CD1c-positive myeloid dendritic cell (primary cell): ENCODE measurements at regions not wholly inside any gene's neighbourhood (a gene's known extent, or its start where the extent isn't known, plus 50 kb on each side); places are given as distances from the start of the nearest gene placed in this dataset.
"Not testable (repeated sequence)": the region's sequence is repeated elsewhere in the genome, so short reads cannot be mapped to it uniquely, and the experiment has no call there.

Experiments
- DNase-seq: peaks from one replicate; pipeline ENCODE4 v3.0.0-alpha.2; 2016; ENCODE audit errors: extremely low spot score

- no peak for DNase-seq
Observed at GRCh38 chr11:23563591-23563990, 703.3 kb upstream of the CCDC179 start.

GRCh38 chr11:23564370-23564769 is 704.1 kb upstream of the CCDC179 start:
- DNase-seq = no peak

- no peak for DNase-seq
Observed at GRCh38 chr11:23569134-23569533, 708.9 kb upstream of the CCDC179 start.

DNA sequence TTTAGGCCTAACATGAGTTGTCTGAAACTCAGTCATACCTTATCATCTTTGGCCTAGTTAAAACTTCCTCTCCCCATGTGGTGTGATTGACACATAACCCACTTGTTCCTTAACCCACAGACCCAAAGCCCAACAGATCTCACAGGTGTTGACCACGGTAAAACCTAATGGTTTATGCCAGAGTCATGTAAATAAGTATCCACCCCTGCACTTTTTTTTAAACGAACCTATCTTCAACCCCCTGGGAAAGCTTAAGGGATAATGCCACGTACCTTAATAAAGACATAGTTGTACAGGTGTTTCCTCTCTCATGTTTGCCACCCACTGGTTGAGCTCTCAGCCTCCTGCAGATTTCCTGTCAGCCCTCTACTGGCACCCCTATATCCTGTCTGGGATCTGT is 709.3 kb upstream of the CCDC179 start:
- no peak for DNase-seq

GRCh38 chr11:23570828-23571227 is 710.6 kb upstream of the CCDC179 start:
- no peak for DNase-seq

- no peak for DNase-seq
Observed at GRCh38 chr11:23573429-23573828, 713.2 kb upstream of the CCDC179 start.

DNA sequence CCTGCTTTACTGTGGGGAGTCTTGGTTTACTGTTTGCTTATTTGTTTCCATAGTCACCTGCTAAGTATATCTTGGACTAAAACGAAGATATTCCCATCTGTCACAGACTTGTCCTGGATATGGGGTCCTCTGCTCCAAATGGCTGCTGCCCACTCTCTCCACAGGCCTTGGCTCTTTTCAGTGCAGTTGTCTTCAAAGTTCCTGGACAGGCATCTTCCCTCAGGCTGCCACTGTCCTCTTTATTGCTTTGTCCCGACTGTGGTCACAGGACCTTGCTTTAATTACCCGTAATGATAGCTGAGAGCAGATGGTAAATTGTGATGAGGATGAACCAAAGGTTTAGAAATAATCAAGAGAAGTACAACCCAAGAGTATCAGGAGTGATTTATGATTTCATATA is 713.9 kb upstream of the CCDC179 start:
- DNase-seq = no peak

- DNase-seq = no peak
Observed at GRCh38 chr11:23577296-23577695, 717.0 kb upstream of the CCDC179 start.

- no peak for DNase-seq
Observed at GRCh38 chr11:23585416-23586104, 725.3 kb upstream of the CCDC179 start.

DNA sequence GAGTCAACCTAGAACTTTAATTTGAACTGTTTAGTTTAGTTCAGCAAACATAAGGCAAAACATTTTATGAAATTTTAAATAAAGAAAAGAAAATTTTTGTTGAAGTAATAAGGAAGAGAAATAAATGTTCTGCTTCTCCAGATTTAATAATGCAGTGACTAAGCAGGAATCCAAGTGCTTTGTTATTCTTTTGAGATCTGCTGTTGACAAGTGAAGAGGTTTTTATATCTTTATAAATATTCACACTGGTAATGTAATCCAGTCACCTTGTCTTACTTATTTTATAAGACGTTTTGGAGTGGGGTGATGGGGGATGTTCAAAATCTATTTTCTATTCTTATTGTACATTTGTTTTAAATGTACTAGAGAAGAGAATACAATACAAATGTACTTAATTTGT is 725.9 kb upstream of the CCDC179 start:
- DNase-seq = no peak

- DNase-seq = no peak
Observed at GRCh38 chr11:23590596-23591308, 730.5 kb upstream of the CCDC179 start.

GRCh38 chr11:23594755-23595154 is 734.5 kb upstream of the CCDC179 start:
- no peak for DNase-seq

GRCh38 chr11:23604966-23605365 is 744.7 kb upstream of the CCDC179 start:
- DNase-seq = no peak

DNA sequence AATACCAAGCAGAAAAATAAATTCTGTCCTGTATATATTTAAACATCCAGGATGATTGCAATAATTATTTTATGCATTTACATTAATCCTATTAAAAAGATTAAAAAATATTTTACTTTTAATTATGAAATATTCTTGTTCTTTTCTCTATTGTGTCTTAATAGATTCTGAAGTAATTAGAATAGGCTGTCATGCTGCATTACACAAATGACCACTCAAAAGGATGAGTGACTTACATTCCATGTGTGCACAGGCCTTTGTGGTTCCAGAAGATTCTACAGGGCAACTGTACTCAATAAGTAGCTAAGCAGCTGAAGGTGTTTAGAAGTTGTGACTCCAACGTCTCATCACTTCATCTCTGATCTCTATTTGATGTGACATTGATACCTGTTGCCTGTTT is 745.9 kb upstream of the CCDC179 start:
- no peak for DNase-seq

DNA sequence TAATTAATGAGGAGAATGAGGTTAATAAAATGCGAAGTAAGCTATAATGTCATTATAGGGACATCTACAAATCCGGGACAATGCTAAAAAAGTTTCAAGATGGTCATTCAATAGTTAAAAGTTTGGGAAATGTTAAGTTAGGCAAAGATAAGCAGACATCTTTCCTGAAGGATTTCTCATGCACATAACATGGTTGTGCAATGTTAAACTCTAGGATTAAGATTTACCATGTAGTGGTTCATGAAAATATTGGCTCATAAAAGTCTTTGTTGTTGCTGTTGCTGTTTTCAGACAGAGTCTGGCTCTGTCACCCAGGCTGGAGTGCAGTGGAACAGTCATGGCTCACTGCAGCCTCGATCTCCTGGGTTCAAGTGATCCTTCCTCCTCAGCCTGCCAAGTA is 751.5 kb upstream of the CCDC179 start:
- no peak for DNase-seq

- no peak for DNase-seq
Observed at GRCh38 chr11:23620617-23621016, 760.3 kb upstream of the CCDC179 start.

GRCh38 chr11:23632293-23632692 is 772.0 kb upstream of the CCDC179 start:
- DNase-seq = no peak

DNA sequence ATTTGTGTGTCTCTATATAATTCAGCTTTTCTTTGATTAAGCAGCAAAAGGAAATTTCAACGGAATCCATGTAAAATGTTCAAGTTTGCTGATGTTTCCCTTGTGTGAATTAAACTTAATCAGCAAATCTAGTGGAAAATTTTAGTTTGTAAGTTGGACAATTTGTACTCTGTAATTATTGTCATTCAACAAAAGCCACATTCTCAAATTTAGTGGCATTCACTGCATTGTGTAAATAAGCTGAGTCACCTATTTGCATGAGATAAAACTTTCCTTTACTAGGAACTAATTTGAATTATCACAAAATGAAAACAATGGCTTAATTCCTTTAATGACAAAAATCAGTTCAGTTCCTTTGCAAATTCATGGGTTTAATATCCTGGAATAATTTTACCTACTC is 784.2 kb upstream of the CCDC179 start:
- no peak for DNase-seq

DNA sequence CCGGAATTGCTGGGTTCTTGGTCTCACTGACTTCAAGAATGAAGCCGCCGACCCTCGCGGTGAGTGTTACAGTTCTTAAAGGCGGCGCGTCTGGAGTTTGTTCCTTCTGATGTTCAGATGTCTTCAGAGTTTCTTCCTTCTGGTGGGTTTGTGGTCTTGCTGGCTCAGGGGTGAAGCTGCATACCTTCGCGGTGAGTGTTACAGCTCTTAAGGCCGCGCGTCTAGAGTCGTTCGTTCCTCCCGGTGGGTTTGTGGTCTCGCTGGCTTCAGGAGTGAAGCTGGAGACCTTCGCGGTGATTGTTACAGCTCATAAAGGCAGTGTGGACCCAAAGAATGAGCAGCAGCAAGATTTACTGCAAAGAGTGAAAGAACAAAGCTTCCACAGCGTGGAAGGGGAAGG is 792.1 kb upstream of the CCDC179 start:
- DNase-seq = not testable (repeated sequence)

GRCh38 chr11:23653071-23653675 is 792.9 kb upstream of the CCDC179 start:
- no peak for DNase-seq

DNA sequence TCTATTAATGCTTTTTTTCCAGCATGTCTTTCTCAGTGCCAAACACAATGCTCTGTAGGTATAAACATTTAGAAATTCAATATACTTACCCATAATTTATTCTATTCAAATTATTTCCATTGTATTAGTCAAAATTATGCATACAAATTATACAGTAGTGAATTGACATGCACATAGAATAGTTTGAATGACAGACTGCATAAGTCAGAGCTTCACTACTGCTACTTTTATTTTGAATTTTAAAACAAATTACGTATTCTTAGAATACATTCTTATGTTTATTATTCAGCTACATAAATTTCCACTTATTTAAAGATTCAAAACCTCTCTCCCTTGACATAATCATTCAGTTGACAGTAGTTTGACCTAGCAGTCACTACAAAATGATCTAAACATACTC is 808.0 kb upstream of the CCDC179 start:
- no peak for DNase-seq

DNA sequence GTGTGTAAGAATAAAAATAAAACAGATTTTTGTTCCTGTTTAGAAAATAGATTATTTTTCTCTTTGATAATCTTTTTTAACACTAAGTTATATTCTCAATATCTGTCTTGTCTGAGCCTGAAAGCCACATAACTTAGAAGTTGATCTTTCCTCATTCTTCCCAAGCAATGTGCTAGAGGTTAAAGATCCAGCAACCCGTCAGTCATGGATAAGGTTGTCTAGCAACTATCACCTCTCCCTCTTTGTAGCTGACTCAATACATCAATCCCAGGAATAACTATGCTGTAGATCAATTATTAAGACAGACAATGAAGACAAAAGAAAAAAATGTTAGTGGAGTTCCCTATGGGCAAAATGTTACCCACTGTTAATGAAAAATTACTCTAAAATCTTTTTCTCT is 813.1 kb upstream of the CCDC179 start:
- DNase-seq = no peak

DNA sequence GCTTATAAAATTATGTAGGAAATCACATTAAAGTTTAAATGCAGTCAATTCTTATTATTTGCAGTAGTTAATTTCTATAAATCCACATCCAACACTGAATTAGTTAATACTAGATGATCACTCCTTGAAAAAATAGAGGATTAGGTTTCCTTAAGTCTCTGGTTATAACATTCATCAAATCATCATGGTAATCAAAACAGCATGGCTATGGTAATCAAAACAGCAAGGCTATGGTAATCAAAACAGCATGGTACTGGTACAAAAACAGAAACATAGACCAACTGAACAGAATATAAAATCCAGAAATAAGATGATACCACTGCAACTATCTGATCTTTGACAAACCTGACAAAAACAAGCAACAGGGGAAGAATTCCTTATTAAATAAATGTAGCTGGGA is 814.6 kb upstream of the CCDC179 start:
- DNase-seq = no peak
